SKM-1 treated with dmso at 0.1 percent for 144 hours (cell line): ENCODE measurements at regions not wholly inside any gene's neighbourhood (a gene's known extent, or its start where the extent isn't known, plus 50 kb on each side); places are given as distances from the start of the nearest gene placed in this dataset.

ENCODE experiments used
- DNase-seq: peaks from one replicate; lab custom pipeline; 2025; ENCODE audit not compliant: unreplicated experiment; lab: John Stamatoyannopoulos, UW

GRCh38 chr5:5658226-5658625 lies 235.7 kb downstream of the ICE1 start:
- no peak for DNase-seq

- DNase-seq = no peak
Measured at GRCh38 chr5:5652181-5652580, 229.7 kb downstream of the ICE1 start.

GRCh38 chr5:5650949-5651348 lies 228.5 kb downstream of the ICE1 start:
- DNase-seq = no peak

GRCh38 chr5:5650242-5650641 lies 227.8 kb downstream of the ICE1 start:
- DNase-seq = no peak

- DNase-seq = no peak
Measured at GRCh38 chr5:5649641-5650040, 227.2 kb downstream of the ICE1 start.

- DNase-seq = no peak
Measured at GRCh38 chr5:5648694-5649093, 226.2 kb downstream of the ICE1 start.

GRCh38 chr5:5645891-5646290 lies 223.4 kb downstream of the ICE1 start:
- DNase-seq = no peak

GRCh38 chr5:5645198-5645597 lies 222.7 kb downstream of the ICE1 start:
- DNase-seq = no peak

GRCh38 chr5:5644249-5644648 lies 221.8 kb downstream of the ICE1 start:
- no peak for DNase-seq

GRCh38 chr5:5643481-5643880 lies 221.0 kb downstream of the ICE1 start:
- DNase-seq = no peak

- no peak for DNase-seq
Measured at GRCh38 chr5:5638211-5638610, 215.7 kb downstream of the ICE1 start.

GRCh38 chr5:5637173-5637572 lies 214.7 kb downstream of the ICE1 start:
- no peak for DNase-seq

GRCh38 chr5:5634817-5635216 lies 212.3 kb downstream of the ICE1 start:
- no peak for DNase-seq

GRCh38 chr5:5633579-5633978 lies 211.1 kb downstream of the ICE1 start:
- DNase-seq = no peak

- no peak for DNase-seq
Measured at GRCh38 chr5:5632678-5633077, 210.2 kb downstream of the ICE1 start.

GRCh38 chr5:5629607-5629978 lies 207.1 kb downstream of the ICE1 start:
- DNase-seq = no peak

GRCh38 chr5:5628866-5629606 lies 206.6 kb downstream of the ICE1 start:
- DNase-seq = no peak

GRCh38 chr5:5626412-5626811 lies 203.9 kb downstream of the ICE1 start:
- DNase-seq = no peak

- DNase-seq = no peak
Measured at GRCh38 chr5:5625491-5625890, 203.0 kb downstream of the ICE1 start.

GRCh38 chr5:5623397-5623796 lies 200.9 kb downstream of the ICE1 start:
- DNase-seq = no peak

- DNase-seq = no peak
Measured at GRCh38 chr5:5622806-5623205, 200.3 kb downstream of the ICE1 start.

- DNase-seq = no peak
Measured at GRCh38 chr5:5619546-5619945, 197.1 kb downstream of the ICE1 start.

GRCh38 chr5:5617024-5617423 lies 194.5 kb downstream of the ICE1 start:
- no peak for DNase-seq
